ENCODE measurements at regions not wholly inside any gene's neighbourhood (a gene's known extent, or its start where the extent isn't known, plus 50 kb on each side); places are given as distances from the start of the nearest gene placed in this dataset.
"Not testable (repeated sequence)": the region's sequence is repeated elsewhere in the genome, so short reads cannot be mapped to it uniquely, and the experiment has no call there.

GRCh38 chr11:112345706-112346105 lies 85.0 kb upstream of the PLET1 start:
- DNase-seq (no peak), ATAC-seq (ENCODE audit: poor library complexity) (no peak)
- TF ChIP-seq, protein P1, sequence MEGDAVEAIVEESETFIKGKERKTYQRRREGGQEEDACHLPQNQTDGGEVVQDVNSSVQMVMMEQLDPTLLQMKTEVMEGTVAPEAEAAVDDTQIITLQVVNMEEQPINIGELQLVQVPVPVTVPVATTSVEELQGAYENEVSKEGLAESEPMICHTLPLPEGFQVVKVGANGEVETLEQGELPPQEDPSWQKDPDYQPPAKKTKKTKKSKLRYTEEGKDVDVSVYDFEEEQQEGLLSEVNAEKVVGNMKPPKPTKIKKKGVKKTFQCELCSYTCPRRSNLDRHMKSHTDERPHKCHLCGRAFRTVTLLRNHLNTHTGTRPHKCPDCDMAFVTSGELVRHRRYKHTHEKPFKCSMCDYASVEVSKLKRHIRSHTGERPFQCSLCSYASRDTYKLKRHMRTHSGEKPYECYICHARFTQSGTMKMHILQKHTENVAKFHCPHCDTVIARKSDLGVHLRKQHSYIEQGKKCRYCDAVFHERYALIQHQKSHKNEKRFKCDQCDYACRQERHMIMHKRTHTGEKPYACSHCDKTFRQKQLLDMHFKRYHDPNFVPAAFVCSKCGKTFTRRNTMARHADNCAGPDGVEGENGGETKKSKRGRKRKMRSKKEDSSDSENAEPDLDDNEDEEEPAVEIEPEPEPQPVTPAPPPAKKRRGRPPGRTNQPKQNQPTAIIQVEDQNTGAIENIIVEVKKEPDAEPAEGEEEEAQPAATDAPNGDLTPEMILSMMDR (IDR thresholded peaks at IDR 0.05) = no peak
- CTCF ChIA-PET = no interaction called here
- POLR2A ChIA-PET = no interaction called here
- H3K4me3 ChIP-seq (ENCODE audit: low read length) = no peak overlapping the region
- peaks cover 8% of the 10 kb centered on the region for H3K36me3 Mint-ChIP-seq (ENCODE audit: low read depth)
- no peaks in the 10 kb centered on the region for H3K27me3 ChIP-seq (ENCODE audit: control insufficient read depth in 1 of 2, insufficient read depth in 2 of 2, low read length in 2 of 2)
- H3K4me3 Mint-ChIP-seq = no peak overlapping the region
- H3K36me3 ChIP-seq (ENCODE audit: insufficient read depth, low read length) = no peaks in the 10 kb centered on the region
- H3K27ac Mint-ChIP-seq = no peak overlapping the region
- H3K4me1 ChIP-seq (ENCODE audit: insufficient read depth, low read length) = no peaks in the 10 kb centered on the region
- intact Hi-C loops (cut with DNase I, micrococcal nuclease) = no loop called here
- peaks cover 5% of the 10 kb centered on the region for H3K4me1 Mint-ChIP-seq (ENCODE audit: low read depth)
- H3K9me3 ChIP-seq (ENCODE audit: control insufficient read depth in 1 of 2, insufficient read depth in 1 of 2, low read length in 2 of 2) = no peaks in the 10 kb centered on the region
- no peaks in the 10 kb centered on the region for H3K27me3 Mint-ChIP-seq
- no peaks in the 10 kb centered on the region for H3K9me3 Mint-ChIP-seq
- H3K27ac ChIP-seq (ENCODE audit: low read depth in 1 of 2, low read length in 2 of 2) = no peak overlapping the region

- TF ChIP-seq, protein P1 (IDR thresholded peaks at IDR 0.05) = no peak
- CTCF ChIA-PET = no interaction called here
- POLR2A ChIA-PET = no interaction called here
Measured at GRCh38 chr11:112346586-112346985, 85.9 kb upstream of the PLET1 start.

GRCh38 chr11:112348480-112349029 lies 87.9 kb upstream of the PLET1 start:
- Histone ChIP-seq H3K27me3 (ENCODE audit: control insufficient read depth in 1 of 2, insufficient read depth in 2 of 2, low read length in 2 of 2) (no peaks in the 10 kb centered on the region), H3K4me3 (ENCODE audit: low read length) (no peak overlapping the region), H3K36me3 (ENCODE audit: insufficient read depth, low read length) (no peaks in the 10 kb centered on the region), H3K4me1 (ENCODE audit: insufficient read depth, low read length) (no peaks in the 10 kb centered on the region), H3K9me3 (ENCODE audit: control insufficient read depth in 1 of 2, insufficient read depth in 1 of 2, low read length in 2 of 2) (no peaks in the 10 kb centered on the region), H3K27ac (ENCODE audit: low read depth in 1 of 2, low read length in 2 of 2) (no peak overlapping the region)
- H3K27me3 Mint-ChIP-seq = no peaks in the 10 kb centered on the region
- intact Hi-C loops (cut with DNase I, micrococcal nuclease) = no loop called here
- H3K36me3 Mint-ChIP-seq (ENCODE audit: low read depth) = no peaks in the 10 kb centered on the region
- peaks cover 5% of the 10 kb centered on the region for H3K4me1 Mint-ChIP-seq (ENCODE audit: low read depth)
- ChIA-PET CTCF (no interaction called here), POLR2A (no interaction called here)
- H3K9me3 Mint-ChIP-seq = no peaks in the 10 kb centered on the region
- ATAC-seq (ENCODE audit: poor library complexity) = no peak
- TF ChIP-seq, protein P1 (IDR thresholded peaks at IDR 0.05) = no peak
- DNase-seq = no peak
- no peak overlapping the region for H3K4me3 Mint-ChIP-seq
- H3K27ac Mint-ChIP-seq = no peak overlapping the region

More at GRCh38 chr11:112346586-112346985, 85.9 kb upstream of the PLET1 start:
- Mint-ChIP-seq H3K27ac (no peak overlapping the region), H3K27me3 (no peaks in the 10 kb centered on the region), H3K36me3 (ENCODE audit: low read depth) (peaks cover 7% of the 10 kb centered on the region), H3K4me1 (ENCODE audit: low read depth) (peaks cover 5% of the 10 kb centered on the region), H3K9me3 (no peaks in the 10 kb centered on the region), H3K4me3 (no peak overlapping the region)
- Histone ChIP-seq H3K27me3 (ENCODE audit: control insufficient read depth in 1 of 2, insufficient read depth in 2 of 2, low read length in 2 of 2) (no peaks in the 10 kb centered on the region), H3K27ac (ENCODE audit: low read depth in 1 of 2, low read length in 2 of 2) (no peak overlapping the region), H3K36me3 (ENCODE audit: insufficient read depth, low read length) (no peaks in the 10 kb centered on the region), H3K9me3 (ENCODE audit: control insufficient read depth in 1 of 2, insufficient read depth in 1 of 2, low read length in 2 of 2) (no peaks in the 10 kb centered on the region), H3K4me1 (ENCODE audit: insufficient read depth, low read length) (no peaks in the 10 kb centered on the region), H3K4me3 (ENCODE audit: low read length) (no peak overlapping the region)
- ATAC-seq (ENCODE audit: poor library complexity) (no peak), DNase-seq (no peak)
- intact Hi-C loops (cut with DNase I, micrococcal nuclease) = no loop called here

- peaks cover 13% of the 10 kb centered on the region for H3K4me1 Mint-ChIP-seq (ENCODE audit: low read depth)
- H3K4me3 ChIP-seq (ENCODE audit: low read length); DNase-seq; H3K36me3 ChIP-seq (ENCODE audit: insufficient read depth, low read length); H3K27ac Mint-ChIP-seq; intact Hi-C loops (cut with DNase I, micrococcal nuclease); CTCF ChIA-PET; H3K9me3 Mint-ChIP-seq; ATAC-seq (ENCODE audit: poor library complexity); POLR2A ChIA-PET; H3K27me3 ChIP-seq (ENCODE audit: control insufficient read depth in 1 of 2, insufficient read depth in 2 of 2, low read length in 2 of 2); H3K36me3 Mint-ChIP-seq (ENCODE audit: low read depth); H3K4me3 Mint-ChIP-seq; H3K27me3 Mint-ChIP-seq; H3K4me1 ChIP-seq (ENCODE audit: insufficient read depth, low read length); H3K27ac ChIP-seq (ENCODE audit: low read depth in 1 of 2, low read length in 2 of 2); H3K9me3 ChIP-seq (ENCODE audit: control insufficient read depth in 1 of 2, insufficient read depth in 1 of 2, low read length in 2 of 2): not testable (repeated sequence)
Measured at GRCh38 chr11:112351423-112351822, 90.8 kb upstream of the PLET1 start.

Measured in CD4-positive, alpha-beta T cell (primary cell).